ENCODE measurements at regions not wholly inside any gene's neighbourhood (a gene's known extent, or its start where the extent isn't known, plus 50 kb on each side); places are given as distances from the start of the nearest gene placed in this dataset.
"Not testable (repeated sequence)": the region's sequence is repeated elsewhere in the genome, so short reads cannot be mapped to it uniquely, and the experiment has no call there.

DNA sequence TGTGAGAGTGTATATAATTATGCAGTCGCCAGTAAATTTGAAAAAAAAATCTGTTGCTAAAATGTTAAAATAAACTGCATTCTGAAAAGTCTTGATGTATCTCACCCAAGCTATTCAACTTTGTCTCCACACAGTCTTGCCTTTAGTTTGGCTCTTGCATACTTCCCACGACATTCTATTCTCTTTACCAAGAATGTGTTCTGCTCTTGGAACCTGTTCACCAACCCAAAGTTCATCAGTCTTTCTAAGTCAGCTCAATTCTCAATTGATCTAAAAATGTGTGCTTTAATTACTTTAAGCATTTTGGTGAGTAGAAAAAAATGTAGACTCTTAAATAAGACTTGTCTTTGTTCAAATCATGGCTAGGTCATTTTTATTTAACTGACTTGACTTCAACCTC is 657.7 kb upstream of the TBL1XR1 start:
- no peaks in the 10 kb centered on the region for H3K4me1 ChIP-seq (ENCODE audit: insufficient read depth, low read length)
- Mint-ChIP-seq H3K9me3 (peaks cover 0 to 7% (median 0%) of the 10 kb centered on the region in 5 donors), H3K27ac (no peak overlapping the region), H3K4me1 (no peaks in the 10 kb centered on the region), H3K4me3 (no peak overlapping the region), H3K36me3 (peaks cover 0 to 5% (median 0%) of the 10 kb centered on the region in 3 donors), H3K27me3 (peaks cover 4 to 5% of the 10 kb centered on the region in 2 donors)
- H3K4me3 ChIP-seq (ENCODE audit: low read length) = no peak overlapping the region
- H3K27me3 ChIP-seq (ENCODE audit: insufficient read depth, low read length, poor library complexity, severe bottlenecking) = no peaks in the 10 kb centered on the region
- H3K9me3 ChIP-seq (ENCODE audit: low read length) = no peaks in the 10 kb centered on the region
- H3K27ac ChIP-seq (ENCODE audit: low read depth, low read length) = no peak overlapping the region
- DNase-seq = no peak
- CTCF ChIA-PET = no interaction called here
- POLR2A ChIA-PET = no interaction called here
- H3K36me3 ChIP-seq (ENCODE audit: insufficient read depth, low read length) = no peaks in the 10 kb centered on the region

DNA sequence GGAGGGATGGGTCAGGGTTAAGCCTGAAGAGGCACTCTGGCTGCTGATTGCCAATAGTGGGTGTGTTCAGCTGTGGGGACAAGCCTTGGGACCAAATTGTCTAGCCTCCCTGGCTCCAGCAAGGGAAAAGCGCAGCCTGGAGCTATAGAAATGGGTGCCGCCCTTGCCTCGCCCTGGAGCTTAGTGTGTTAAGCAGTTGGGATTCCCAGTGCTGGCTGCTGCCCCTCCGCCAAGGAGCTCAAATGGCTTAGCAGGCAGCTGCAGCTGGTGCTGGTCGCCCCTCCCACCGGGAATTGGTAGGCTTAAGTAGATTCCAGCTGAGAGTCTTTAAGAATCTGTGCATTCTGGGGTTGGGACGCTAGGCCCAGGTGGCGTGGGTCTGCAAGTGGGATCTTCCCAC is 662.9 kb upstream of the TBL1XR1 start:
- Mint-ChIP-seq H3K4me3 (no peak overlapping the region), H3K27me3 (peaks cover 9 to 16% of the 10 kb centered on the region in 2 donors), H3K4me1 (no peaks in the 10 kb centered on the region), H3K36me3 (peaks cover 0 to 18% (median 5%) of the 10 kb centered on the region in 3 donors), H3K9me3 (peaks cover 7 to 27% (median 23%) of the 10 kb centered on the region in 5 donors), H3K27ac (no peak overlapping the region)
- DNase-seq = no peak
- CTCF ChIA-PET = no interaction called here
- Histone ChIP-seq H3K4me1 (ENCODE audit: insufficient read depth, low read length) (no peaks in the 10 kb centered on the region), H3K4me3 (ENCODE audit: low read length) (no peak overlapping the region), H3K36me3 (ENCODE audit: insufficient read depth, low read length) (no peaks in the 10 kb centered on the region), H3K27ac (ENCODE audit: low read depth, low read length) (no peak overlapping the region), H3K27me3 (ENCODE audit: insufficient read depth, low read length, poor library complexity, severe bottlenecking) (no peaks in the 10 kb centered on the region), H3K9me3 (ENCODE audit: low read length) (no peaks in the 10 kb centered on the region)
- POLR2A ChIA-PET = no interaction called here

DNA sequence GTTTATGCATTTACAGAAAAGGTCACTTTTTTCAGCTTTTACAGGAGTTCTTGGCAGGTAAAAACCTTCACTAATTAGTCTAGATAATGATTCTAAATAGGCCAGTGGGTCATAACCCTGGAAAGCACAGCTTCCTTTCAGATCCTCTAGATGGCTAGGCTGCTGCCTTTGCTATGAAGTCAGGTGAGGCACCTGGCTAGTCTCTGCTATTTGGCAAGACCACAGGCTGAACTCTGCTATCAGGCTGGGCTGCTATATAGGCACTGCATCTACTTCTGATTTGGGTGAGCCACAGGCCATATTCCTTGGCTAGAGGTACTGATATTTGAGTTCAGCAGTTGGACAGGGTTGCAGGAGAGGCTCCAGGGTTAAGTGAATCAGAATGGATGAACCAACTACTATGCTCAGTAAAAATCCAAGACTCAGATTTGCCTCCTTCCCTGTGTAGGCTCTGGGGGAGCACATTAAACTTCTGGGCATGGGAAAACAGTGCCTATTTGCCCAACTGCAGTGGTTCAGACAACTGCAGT is 665.7 kb upstream of the TBL1XR1 start:
- Histone ChIP-seq H3K36me3 (ENCODE audit: insufficient read depth, low read length) (no peaks in the 10 kb centered on the region), H3K9me3 (ENCODE audit: low read length) (no peaks in the 10 kb centered on the region), H3K27me3 (ENCODE audit: insufficient read depth, low read length, poor library complexity, severe bottlenecking) (no peaks in the 10 kb centered on the region), H3K4me3 (ENCODE audit: low read length) (no peak overlapping the region), H3K27ac (ENCODE audit: low read depth, low read length) (no peak overlapping the region), H3K4me1 (ENCODE audit: insufficient read depth, low read length) (no peaks in the 10 kb centered on the region)
- H3K4me1 Mint-ChIP-seq = no peaks in the 10 kb centered on the region
- peaks cover 0 to 36% (median 5%) of the 10 kb centered on the region in 3 donors for H3K36me3 Mint-ChIP-seq
- peaks cover 9 to 18% of the 10 kb centered on the region in 2 donors for H3K27me3 Mint-ChIP-seq
- POLR2A ChIA-PET = no interaction called here
- no peak overlapping the region for H3K4me3 Mint-ChIP-seq
- peaks cover 17 to 42% (median 37%) of the 10 kb centered on the region in 5 donors for H3K9me3 Mint-ChIP-seq
- CTCF ChIA-PET = no interaction called here
- DNase-seq = no peak
- no peak overlapping the region for H3K27ac Mint-ChIP-seq

DNA sequence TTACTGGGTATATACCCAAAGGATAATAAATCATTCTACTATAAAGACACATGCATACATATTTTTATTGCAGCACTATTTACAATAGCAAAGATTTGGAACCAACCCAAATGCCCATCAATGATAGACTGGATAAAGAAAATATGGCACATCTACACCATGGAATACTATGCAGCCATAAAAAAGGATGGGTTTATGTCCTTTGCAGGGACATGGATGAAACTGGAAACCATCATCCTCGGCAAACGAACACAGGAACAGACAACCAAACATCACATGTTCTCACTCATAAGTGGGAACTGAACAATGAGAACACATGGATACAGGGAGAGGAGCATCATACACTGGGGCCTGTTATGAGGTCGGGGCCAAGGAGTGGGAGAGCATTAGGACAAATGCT is 665.0 kb upstream of the KCNMB2 start:
- H3K4me3 Mint-ChIP-seq; H3K27ac ChIP-seq (ENCODE audit: low read depth, low read length); POLR2A ChIA-PET; H3K4me3 ChIP-seq (ENCODE audit: low read length); H3K27ac Mint-ChIP-seq; H3K36me3 ChIP-seq (ENCODE audit: insufficient read depth, low read length); H3K4me1 ChIP-seq (ENCODE audit: insufficient read depth, low read length); DNase-seq; CTCF ChIA-PET; H3K27me3 Mint-ChIP-seq; H3K9me3 ChIP-seq (ENCODE audit: low read length); H3K27me3 ChIP-seq (ENCODE audit: insufficient read depth, low read length, poor library complexity, severe bottlenecking): not testable (repeated sequence)
- peaks cover 0 to 34% (median 3%) of the 10 kb centered on the region in 3 donors for H3K36me3 Mint-ChIP-seq
- peaks cover 9 to 12% (median 12%) of the 10 kb centered on the region in 3 donors for H3K4me1 Mint-ChIP-seq
- H3K9me3 Mint-ChIP-seq = peaks cover 18 to 31% (median 28%) of the 10 kb centered on the region in 5 donors

DNA sequence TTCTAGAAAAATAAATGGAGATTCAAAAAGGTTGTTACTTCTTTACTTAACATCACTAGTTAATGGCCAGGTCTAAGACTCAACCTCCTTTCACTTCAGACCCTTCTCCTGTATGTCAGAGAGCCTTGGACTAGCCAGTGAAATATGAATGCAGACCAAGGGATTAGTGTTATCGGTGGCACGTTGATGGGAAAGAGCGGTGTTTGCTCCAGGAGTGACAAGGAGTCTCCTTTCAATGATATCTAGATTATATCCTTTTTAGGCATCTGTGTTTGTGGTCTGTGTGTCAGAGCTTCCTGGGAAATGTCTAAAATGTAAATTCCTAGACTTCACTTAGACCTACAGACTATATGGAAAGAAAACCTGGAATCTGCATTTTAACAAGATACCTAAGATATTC is 658.0 kb upstream of the KCNMB2 start:
- Mint-ChIP-seq H3K27ac (no peak overlapping the region), H3K4me3 (no peak overlapping the region), H3K4me1 (peaks cover 9 to 12% (median 12%) of the 10 kb centered on the region in 3 donors), H3K9me3 (no peaks in the 10 kb centered on the region), H3K36me3 (no peaks in the 10 kb centered on the region), H3K27me3 (peaks cover 0 to 2% of the 10 kb centered on the region in 2 donors)
- Histone ChIP-seq H3K36me3 (ENCODE audit: insufficient read depth, low read length) (no peaks in the 10 kb centered on the region), H3K4me1 (ENCODE audit: insufficient read depth, low read length) (no peaks in the 10 kb centered on the region), H3K27ac (ENCODE audit: low read depth, low read length) (no peak overlapping the region), H3K4me3 (ENCODE audit: low read length) (no peak overlapping the region), H3K27me3 (ENCODE audit: insufficient read depth, low read length, poor library complexity, severe bottlenecking) (no peaks in the 10 kb centered on the region), H3K9me3 (ENCODE audit: low read length) (no peaks in the 10 kb centered on the region)
- ChIA-PET CTCF (no interaction called here), POLR2A (no interaction called here)
- DNase-seq = no peak

DNA sequence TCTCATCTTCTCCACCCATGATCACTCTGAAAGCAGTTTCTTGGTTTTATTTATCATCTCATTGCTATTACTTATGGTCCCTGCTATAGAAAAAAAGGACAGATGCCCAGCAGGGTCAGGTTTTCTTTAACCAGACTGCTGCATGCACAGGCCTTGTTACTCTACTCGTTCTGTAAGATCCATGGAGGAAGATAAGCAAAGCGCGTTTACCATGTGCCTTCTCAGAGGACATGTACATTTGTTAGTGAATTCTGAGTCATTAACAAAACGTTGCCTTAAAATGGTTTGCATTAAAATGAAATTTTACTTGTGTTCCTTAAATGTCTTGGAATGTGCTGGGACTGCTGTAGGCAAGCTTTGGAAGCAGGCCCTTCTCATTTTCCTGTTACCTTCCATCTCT is 657.3 kb upstream of the KCNMB2 start:
- Mint-ChIP-seq H3K27me3 (peaks cover 0 to 3% of the 10 kb centered on the region in 2 donors), H3K4me3 (no peak overlapping the region), H3K9me3 (no peaks in the 10 kb centered on the region), H3K27ac (peak overlapping the region in 1 of 8 donors; percentile 7), H3K36me3 (no peaks in the 10 kb centered on the region), H3K4me1 (peaks cover 9 to 16% (median 12%) of the 10 kb centered on the region in 3 donors)
- Histone ChIP-seq H3K36me3 (ENCODE audit: insufficient read depth, low read length) (no peaks in the 10 kb centered on the region), H3K4me1 (ENCODE audit: insufficient read depth, low read length) (no peaks in the 10 kb centered on the region), H3K27ac (ENCODE audit: low read depth, low read length) (no peak overlapping the region), H3K4me3 (ENCODE audit: low read length) (no peak overlapping the region), H3K27me3 (ENCODE audit: insufficient read depth, low read length, poor library complexity, severe bottlenecking) (no peaks in the 10 kb centered on the region), H3K9me3 (ENCODE audit: low read length) (no peaks in the 10 kb centered on the region)
- POLR2A ChIA-PET = no interaction called here
- DNase-seq = no peak
- CTCF ChIA-PET = no interaction called here

DNA sequence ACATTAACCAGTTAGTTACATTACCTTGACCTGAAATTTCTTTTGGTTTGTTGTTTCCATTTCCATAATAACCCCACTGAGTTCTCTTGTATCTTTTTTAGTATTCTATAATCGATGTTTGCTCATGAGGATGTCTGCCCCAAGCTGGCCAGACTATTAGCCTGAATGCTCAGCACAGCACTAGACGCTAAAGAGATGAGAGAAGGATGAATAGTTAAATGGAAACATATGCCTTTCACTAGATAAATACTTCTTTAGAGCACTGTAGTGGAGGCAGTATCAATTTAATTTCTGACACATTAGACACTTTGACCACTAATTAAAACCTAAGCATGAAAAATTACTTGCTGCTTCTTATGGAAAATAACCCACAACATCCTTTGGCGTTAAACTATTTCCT is 654.9 kb upstream of the KCNMB2 start:
- no peaks in the 10 kb centered on the region for H3K9me3 ChIP-seq (ENCODE audit: low read length)
- no peak overlapping the region for H3K4me3 ChIP-seq (ENCODE audit: low read length)
- H3K4me1 Mint-ChIP-seq = peaks cover 0 to 5% (median 0%) of the 10 kb centered on the region in 3 donors
- no peaks in the 10 kb centered on the region for H3K9me3 Mint-ChIP-seq
- H3K36me3 Mint-ChIP-seq = no peaks in the 10 kb centered on the region
- H3K4me3 Mint-ChIP-seq = no peak overlapping the region
- DNase-seq = no peak
- ChIA-PET CTCF (no interaction called here), POLR2A (no interaction called here)
- no peaks in the 10 kb centered on the region for H3K36me3 ChIP-seq (ENCODE audit: insufficient read depth, low read length)
- H3K27me3 Mint-ChIP-seq = peaks cover 0 to 3% of the 10 kb centered on the region in 2 donors
- no peaks in the 10 kb centered on the region for H3K27me3 ChIP-seq (ENCODE audit: insufficient read depth, low read length, poor library complexity, severe bottlenecking)
- no peaks in the 10 kb centered on the region for H3K4me1 ChIP-seq (ENCODE audit: insufficient read depth, low read length)
- no peak overlapping the region for H3K27ac Mint-ChIP-seq
- no peak overlapping the region for H3K27ac ChIP-seq (ENCODE audit: low read depth, low read length)

DNA sequence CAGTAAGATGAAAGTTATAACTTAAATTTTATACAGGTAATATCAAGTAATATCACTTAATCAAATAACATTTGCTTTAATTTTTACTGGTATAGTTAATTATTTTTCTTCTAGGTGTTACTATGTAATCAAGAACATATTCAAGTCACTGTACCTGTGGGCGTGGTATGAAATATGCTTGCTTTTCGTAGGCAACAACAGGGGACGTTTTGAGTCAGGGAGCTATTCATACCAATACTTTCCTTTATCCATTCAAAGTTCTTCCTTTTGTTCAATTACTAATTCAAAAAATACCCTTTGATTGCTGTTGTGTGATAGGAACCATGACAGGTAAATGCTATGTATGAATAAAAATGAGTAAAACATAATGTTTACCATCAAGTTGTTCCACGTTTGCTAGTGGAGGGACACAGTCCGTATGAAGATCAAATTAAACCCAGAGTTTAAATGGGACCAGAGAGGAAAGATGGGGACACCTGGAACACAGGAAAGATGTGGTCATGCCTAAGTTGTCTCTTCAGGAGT is 654.0 kb upstream of the KCNMB2 start:
- no peaks in the 10 kb centered on the region for H3K4me1 ChIP-seq (ENCODE audit: insufficient read depth, low read length)
- H3K4me3 Mint-ChIP-seq = no peak overlapping the region
- H3K27me3 Mint-ChIP-seq = peaks cover 0 to 3% of the 10 kb centered on the region in 2 donors
- peaks cover 0 to 5% (median 0%) of the 10 kb centered on the region in 3 donors for H3K4me1 Mint-ChIP-seq
- no peak overlapping the region for H3K27ac Mint-ChIP-seq
- POLR2A ChIA-PET = no interaction called here
- no peak overlapping the region for H3K4me3 ChIP-seq (ENCODE audit: low read length)
- no peak overlapping the region for H3K27ac ChIP-seq (ENCODE audit: low read depth, low read length)
- no peaks in the 10 kb centered on the region for H3K36me3 Mint-ChIP-seq
- H3K9me3 Mint-ChIP-seq = no peaks in the 10 kb centered on the region
- no peak for DNase-seq
- H3K9me3 ChIP-seq (ENCODE audit: low read length) = no peaks in the 10 kb centered on the region
- no peaks in the 10 kb centered on the region for H3K36me3 ChIP-seq (ENCODE audit: insufficient read depth, low read length)
- CTCF ChIA-PET = no interaction called here
- no peaks in the 10 kb centered on the region for H3K27me3 ChIP-seq (ENCODE audit: insufficient read depth, low read length, poor library complexity, severe bottlenecking)

Data from CD8-positive, alpha-beta memory T cell (primary cell).